HG02884 (cell line): ENCODE measurements at regions not wholly inside any gene's neighbourhood (a gene's known extent, or its start where the extent isn't known, plus 50 kb on each side); places are given as distances from the start of the nearest gene placed in this dataset.

Source experiments
- ATAC-seq: cut with Tn5 transposase; IDR thresholded peaks from one replicate; pipeline ENCODE4 v1.9.1; 2021; ENCODE audit warnings: mild to moderate bottlenecking, moderate library complexity; ENCODE audit not compliant: unreplicated experiment

DNA sequence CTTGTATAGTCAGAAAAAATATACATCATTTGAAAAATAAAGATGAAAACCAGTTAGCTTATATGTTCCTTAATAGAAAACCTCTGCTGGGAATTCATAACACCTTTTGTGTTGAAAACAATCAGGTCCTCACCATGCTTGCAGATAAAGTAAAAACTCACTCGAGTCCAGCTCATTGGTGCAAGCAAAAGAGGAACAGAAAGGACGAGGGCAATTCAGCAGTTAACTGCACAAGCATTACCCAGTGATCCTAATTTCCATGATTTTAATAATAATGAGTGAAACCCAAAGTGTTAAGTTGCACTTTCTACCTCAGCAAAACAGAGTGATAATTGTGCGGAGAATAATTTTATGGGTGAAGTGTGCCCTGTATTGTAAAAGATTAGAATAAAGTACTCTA, 839.9 kb downstream of the BCL11A start:
- no peak for ATAC-seq

DNA sequence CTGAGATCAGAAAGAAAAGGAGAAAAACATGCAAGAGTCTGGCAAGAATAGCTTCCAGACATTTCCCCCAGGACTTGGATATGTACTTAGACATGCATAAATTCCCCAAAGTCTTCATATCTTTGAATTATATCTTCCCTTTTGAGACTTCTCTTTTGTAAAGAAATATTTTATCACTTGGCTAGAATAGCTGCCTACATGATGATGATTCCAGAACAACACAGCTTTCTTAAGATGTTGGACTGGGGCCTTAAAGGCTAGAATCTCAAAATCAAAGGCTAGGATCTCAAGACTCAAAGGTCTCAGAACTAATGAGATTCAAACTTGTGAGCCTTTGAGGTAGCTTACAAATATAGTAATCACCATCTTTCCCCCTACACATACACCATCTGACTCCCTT, 842.3 kb downstream of the BCL11A start:
- ATAC-seq = no peak

DNA sequence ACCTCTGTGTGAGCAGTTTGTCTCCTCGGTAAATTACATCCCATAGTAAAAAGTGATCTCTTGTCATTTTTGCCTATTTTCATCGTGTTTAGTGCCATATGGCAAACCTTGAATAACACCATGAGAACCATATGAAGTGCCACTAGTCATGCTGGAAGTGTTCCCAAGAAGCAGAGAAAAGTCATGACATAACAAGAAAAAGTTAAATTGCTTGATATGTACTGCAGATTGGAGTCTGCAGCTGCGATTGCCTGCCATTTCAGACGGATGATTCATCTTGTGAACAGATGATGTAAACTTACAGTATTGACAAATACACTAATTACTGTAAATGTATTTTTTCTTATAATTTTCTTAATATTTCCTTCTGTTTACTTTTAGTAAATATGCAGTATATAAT, 846.7 kb downstream of the BCL11A start:
- ATAC-seq = no peak

DNA sequence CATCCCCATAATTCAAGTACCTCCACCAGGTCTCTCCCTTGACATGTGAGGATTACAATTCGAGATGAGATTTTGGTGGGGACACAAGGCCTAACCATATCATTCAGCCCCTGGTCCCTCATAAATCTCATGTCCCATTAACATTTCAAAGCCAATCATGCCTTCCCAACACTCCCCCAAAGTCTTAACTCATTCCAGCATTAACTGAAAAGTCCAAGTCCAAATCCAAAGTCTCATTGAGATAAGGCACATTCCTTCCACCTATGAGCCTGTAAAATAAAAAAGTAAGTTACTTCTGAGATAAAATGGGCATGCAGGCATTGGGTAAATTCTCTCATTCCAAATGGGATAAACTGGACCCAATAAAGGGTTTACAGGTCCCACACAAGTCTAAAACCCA, 849.7 kb downstream of the BCL11A start:
- ATAC-seq = no peak

DNA sequence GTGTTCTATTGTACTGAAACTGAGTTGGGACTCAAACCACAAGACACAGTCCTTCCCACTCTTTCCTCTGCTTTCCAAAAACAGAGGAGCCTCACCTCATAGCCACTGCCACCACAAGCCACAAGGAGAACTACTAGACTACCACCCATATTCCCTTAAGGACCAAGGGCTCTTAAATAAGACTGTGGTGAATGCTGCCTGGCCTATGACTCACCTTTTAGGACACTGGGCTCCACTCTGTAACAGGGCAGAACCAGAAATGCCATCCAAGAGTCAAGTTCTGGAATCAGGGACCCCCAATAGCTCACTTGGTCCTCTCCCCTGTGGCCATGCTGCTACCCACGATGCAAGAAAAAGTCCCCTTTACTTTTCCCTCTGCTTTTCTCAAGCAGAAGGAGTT, 851.4 kb downstream of the BCL11A start:
- ATAC-seq = no peak

DNA sequence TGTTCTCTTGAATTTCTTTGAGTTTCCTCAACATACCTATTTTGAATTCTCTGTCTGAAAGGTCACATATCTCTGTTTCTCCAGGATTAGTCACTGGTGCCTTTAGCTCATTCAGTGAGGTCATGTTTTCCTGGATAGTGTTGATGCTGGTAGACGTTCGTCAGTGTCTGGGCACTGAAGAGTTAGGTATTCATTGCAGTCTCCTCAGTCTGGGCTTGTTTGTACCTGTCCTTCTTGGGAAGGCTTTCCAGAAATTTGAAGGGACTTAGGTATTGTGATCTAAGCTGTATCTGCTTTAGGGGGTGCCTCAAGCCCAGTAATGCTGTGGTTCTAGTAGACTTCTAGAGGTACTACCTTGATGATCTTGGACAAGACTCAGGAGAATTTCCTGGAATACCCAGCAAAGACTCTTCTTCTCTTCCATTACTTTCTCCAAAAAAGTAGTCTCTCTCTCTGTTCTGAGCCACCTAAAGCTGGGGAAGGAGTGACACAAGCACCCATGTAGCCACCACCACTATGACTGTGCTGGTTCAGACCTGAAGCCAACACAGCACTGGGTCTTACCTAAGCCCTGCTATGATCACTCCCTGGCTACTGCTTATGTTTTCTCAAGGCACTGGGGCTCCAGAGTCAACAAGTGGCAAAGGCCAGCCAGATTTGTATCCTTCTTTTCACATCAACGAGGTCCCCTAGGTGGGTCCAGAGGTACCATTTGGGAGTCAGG, 852.0 kb downstream of the BCL11A start:
- no peak for ATAC-seq

DNA sequence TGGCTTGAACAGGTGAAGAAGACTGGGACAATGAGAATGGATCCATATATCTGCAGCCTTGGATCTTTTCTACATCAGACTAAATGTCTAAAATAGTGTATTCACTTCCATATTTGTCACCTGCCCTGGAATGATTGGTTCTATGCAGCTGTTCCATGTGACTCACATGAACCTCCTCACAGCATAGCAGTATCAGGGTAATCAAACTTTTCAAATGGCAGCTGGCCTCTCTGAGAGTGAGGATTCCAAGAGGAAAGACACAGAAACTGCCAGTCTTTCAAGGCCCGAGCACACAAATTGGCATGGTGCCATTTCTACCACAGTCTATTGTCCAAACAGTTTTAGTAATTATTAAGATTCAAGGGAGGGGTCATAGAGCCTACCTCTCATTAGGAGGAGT, 859.3 kb downstream of the BCL11A start:
- no peak for ATAC-seq

DNA sequence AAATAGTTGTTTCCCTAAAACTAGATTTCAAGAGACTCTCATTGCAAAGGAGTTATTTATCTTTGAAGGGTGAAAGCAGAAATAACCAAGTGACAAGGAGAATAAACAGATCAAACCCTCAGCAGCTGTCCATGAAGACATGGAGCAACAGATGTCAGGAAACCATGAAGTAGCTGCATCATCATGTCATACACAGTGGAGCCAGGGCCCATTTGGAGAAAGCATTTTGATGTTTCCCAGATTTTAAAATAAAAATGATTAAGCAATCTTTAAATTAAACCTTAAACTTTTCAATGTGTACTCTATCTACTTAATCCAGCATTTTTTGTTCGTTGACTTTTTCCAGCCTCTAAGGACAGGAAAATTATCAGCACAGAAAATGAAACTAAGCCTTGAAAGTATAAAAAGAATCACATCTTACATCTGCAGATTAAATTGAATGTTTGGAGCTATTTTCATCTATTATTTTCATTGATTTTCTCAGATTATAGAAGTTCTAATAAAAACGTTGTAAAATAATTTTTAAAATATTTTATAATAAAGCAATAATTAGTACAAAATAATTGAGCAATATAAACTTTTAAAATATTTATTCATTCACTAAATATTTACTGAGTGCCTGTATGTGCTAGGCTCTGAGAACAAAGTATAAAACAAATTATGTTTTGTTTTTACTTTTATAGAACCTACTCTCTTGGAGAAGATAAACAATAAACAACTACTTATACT, 860.1 kb downstream of the BCL11A start:
- no peak for ATAC-seq

DNA sequence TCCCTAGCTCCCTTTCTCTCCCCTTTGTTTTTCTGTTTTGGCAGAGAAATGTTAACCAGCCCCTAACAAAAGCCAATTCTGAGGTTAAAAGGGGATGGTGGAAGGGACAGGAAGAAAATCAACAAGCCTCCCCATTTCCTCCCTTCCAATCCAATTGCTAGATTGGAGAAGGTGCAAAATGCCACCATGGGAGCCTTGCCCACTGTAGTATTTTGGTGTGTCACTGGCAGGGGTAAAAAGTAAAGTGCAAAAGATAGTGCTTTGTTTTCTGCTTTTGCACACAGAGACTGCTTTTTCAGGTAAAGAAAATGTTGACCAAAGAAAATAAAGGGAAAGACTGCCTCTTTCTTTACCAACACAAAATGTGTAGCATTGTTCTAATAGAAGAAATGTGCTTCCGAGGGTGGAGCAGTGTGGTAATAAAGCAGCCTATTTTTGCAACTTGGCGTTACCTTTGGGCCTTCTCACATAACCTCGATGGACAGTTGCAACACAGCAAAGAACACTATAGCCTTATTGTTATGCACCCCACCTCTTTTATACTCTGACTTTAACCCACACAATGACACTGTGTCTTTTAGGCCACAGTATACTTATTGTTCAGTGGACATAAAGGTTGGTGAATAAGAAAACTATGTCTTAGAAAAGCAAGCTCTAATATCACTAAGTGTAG, 861.8 kb downstream of the BCL11A start:
- ATAC-seq = no peak

DNA sequence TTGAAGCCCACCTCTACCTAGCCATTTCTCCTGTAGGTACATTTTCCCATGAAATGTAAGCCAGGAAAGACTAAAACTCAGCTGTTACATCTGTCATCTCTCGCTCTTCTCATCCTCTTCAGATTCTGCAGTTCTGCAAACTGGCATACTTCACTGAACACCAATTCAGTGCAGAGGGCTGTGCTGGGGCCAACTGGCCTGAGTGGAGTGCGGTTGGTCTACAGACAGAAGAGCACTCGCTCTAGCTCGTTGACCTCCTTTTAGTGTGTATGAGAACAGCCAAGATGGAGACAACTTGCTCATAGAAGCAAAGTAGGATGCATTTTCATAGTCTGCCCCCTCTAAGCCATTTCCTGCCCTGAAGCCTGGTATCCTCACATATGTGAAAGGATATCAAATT, 862.6 kb downstream of the BCL11A start:
- ATAC-seq = no peak

DNA sequence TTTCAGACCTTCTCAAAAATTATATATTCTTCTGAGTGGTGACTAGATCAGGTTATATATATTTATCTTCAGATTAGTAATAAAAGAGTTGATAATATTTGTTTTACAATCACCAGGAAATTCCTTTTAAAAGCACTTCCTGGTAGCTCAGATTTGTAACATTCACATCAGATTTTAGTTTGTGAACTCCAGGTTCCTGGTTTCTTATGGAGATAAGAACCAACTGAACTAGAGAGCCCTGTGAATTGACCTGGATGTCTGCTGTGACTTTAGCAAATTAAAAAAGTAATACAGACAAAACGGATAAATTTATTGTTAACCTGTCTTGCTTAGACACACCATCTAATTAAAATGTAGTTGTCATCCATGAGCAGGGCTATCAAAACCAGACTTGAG, 868.7 kb downstream of the BCL11A start:
- no peak for ATAC-seq

DNA sequence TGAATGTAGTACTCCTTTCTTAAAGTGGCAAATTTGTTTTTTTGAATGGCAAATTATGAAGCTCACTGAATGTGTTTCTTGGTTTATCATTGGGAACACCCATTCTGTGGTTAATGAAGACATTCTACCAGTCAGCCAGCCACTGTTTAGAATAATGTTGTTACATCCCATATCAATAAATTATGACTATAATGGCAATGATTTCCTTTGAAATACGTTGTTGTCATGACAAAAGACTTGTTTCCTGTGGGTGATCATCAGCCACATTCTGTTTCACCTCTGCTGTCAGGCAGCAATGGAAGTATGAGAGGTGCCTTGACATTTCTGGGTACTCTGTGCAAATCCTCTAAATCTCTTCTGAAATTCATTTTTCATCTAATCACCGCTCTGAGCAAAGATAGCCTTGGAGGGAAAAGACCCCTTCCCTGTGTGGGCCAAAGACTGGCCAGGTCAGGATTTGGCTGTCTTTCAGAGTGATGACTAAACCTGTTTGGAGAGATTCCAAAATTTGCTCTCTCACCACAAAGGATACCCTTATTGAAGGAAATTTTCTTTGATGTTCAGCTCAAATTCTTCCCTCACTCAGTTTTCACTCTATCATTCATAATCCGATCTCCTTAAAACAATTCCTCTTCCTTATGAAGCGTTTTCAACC, 869.2 kb downstream of the BCL11A start:
- ATAC-seq = no peak

DNA sequence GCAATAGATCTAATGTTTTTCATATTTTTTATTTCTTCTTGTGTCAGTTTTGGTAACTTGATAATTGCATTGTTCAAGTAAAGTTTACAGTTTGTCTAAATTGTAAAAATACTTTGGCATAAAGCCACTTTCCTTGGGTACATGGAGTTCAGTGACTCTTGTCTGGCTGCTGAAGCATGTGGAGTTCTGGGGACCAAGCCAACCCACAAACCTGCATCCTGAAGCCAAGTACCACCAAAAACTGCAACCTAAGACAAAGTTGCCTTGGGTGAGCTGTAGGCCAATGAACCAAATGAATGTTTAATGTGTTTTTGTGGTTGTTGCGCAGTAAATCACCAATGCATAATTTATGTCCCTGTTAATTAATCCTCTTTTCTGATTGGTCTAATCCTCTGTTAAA, 872.6 kb downstream of the BCL11A start:
- ATAC-seq = no peak

DNA sequence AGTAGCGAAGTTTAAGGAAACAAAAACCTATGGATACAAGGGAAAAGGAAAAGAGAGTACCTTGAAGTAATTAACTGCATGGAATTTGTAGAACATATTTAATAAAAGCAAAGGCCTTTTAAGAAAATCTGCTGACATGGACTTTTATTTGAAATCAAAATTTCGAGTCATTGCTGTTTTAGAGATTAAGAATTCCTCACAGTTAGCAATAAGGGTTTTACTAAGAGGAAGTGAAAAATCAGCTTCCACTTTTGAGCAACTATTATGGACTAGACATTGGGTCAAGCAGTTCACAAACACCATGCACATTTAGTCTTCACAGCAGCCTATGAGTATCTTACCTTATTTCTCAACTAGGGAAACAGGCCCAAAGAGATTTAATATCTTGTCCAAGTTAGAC, 876.3 kb downstream of the BCL11A start:
- no peak for ATAC-seq

DNA sequence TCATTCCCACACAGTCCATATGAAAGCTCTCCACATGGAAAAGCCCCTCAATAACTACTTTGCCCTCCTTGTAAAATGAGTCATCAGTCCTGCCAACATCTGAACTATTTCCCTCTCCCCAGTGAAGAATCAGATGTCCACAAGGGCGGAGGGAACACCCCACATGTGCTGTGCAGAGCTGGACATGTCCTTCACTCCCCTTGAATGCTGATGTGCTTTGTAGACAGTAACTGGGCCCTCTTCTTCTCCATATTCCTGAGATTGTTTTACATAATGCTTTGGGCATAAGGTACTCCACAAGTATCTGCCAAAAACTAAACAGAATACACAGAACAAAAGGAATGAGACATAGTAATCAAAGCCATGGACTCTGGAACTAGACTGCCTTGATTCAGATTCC, 879.4 kb downstream of the BCL11A start:
- ATAC-seq = no peak

DNA sequence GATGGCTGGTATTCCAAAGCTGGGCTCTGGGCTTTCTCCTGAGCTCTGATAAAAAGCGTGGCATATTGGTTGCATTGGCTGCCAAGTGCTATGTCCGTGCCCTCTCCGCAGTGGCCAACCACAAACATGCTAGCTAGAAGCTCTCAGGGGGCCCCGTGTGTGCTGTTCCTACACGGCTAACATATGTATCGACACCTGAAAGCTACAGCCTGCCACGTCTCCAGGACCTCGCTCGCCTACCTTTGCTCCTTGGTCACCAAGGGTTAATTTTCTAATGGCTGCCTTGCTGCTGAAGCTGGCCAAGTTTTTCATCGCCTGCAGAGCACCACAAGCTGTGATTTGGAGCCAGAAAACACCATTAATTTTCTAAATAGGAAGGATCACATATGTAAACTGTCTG, 888.4 kb downstream of the BCL11A start:
- no peak for ATAC-seq

DNA sequence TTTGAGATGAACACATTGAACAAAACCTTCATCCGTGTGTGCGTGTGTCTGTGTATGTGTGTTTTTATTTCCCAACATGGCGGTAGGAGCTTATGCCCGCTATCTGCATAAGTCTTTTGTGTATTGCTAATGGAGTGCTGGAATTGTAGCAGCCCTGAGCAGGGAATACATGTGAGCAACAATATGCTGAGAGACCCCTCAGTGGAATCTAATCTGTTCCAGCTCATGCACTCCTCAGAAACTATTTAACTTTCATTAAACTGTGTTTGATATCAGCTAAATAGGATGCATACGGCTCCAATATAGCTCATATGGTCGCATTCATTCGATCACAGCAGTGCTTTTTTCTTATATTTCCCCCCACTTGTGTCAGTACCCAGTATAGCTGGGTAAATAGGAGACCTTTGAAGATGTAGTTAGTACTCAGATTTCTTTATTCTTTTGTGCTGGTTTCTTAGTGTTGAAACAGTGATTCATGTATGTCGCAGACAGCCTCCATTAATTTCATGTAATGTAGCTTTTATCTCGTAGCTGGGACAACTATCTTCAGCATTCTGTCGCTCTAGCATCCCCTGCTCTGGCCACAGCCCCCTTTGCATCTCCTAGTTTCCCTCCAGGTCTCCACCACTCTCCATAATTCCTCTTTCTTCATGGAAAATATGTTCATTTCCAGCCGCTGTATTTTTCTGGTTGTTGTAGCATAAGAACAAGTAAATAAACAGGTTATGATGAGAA, 891.2 kb downstream of the BCL11A start:
- ATAC-seq = no peak

DNA sequence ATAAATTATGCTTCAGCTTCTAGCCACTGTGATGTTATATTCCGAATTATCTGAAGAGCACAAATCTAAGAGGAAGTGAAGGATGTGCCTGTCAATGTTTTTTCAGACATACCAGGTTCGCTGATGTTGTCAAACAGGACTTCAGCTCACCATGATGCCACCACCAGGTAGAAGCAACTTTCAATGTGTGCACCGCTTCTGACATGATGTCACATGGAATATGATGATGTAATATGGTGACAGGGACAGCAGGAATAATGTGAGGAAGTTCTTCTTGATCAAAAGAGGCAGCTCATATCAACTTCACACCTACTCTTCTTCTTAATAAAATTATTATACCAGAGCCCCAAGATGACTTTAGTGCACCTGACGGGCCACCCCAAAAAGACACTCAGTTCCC, 893.2 kb downstream of the BCL11A start:
- ATAC-seq = no peak

DNA sequence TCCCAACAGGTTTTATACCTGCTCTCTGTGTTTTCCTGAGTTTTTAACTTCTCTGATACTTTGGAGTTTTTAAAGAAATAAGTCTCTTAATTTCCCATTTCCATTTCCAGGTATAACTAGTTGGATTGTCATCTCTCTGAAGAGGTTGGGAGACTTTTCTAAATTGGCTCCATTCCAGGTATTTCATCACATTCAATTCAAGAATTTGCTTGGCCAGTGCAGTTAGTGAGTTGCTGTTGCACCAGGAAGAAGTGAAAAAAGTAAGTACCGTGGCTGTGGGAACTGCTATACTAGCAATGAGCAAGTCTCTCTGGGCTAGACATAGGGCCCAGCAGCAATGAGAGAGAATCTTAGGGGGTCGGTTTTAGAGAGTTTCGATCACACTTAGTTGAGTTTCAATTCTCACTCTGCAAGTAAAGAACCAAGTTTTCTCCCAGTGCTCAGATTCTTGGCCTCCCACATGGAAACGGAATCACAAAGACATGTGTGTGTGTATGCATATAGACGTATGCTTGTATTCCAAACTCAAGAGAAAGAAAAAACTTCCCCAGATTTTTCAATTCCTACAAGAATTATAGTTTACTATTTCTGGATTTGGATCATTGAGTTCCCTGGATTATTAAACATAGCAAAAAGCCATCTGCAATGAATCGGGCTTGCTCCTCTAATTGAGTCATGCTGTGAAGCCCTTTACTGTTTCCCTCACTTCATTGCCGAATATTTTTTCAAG, 894.4 kb downstream of the BCL11A start:
- ATAC-seq = no peak

DNA sequence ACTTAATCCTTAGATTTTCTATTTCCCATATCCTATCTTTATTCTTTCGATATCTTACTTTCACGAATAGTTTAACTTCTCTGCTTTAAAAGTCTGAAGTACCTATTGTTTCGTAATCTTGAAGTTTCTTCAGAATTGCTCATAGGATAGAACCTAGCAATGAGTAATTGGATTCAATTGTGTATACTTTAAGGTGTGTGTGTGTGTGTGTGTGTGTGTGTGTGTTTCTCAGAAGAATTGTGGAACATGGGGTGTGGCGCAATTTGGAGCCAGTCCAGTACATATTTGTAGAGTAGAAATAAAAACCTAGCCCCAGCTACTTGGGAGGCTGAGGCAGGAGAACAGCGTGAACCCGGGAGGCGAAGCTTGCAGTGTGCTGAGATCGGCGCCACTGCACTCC, 897.6 kb downstream of the BCL11A start:
- ATAC-seq = no peak
